Colonic mucosa (tissue), 4 donors: ENCODE measurements at regions not wholly inside any gene's neighbourhood (a gene's known extent, or its start where the extent isn't known, plus 50 kb on each side); places are given as distances from the start of the nearest gene placed in this dataset.

ENCODE experiments used
- DNase-seq: peaks from one replicate; pipeline ENCODE4 v3.0.0-alpha.2; 2020
- H3K27ac ChIP-seq: fragments of 200-600 bp; one replicate; pipeline ENCODE4 v1.8.0; 2021
- H3K27me3 ChIP-seq: fragments of 200-600 bp; one replicate; pipeline ENCODE4 v1.8.0; 2021
- H3K36me3 ChIP-seq: fragments of 200-600 bp; one replicate; pipeline ENCODE4 v1.8.0; 2021
- H3K4me1 ChIP-seq: fragments of 200-600 bp; one replicate; pipeline ENCODE4 v1.8.0; 2021; ENCODE audit warnings: mild to moderate bottlenecking
- H3K4me3 ChIP-seq: fragments of 200-600 bp; one replicate; pipeline ENCODE4 v1.8.0; 2021
- H3K9ac ChIP-seq, 2 donors: one replicate each; pipeline ENCODE4 v1.7.0; 2013; ENCODE audit warnings: control low read depth in 2 of 2, low read depth in 2 of 2, low read length in 2 of 2
- H3K9me3 ChIP-seq: fragments of 200-600 bp; one replicate; pipeline ENCODE4 v1.8.0; 2021
- CTCF ChIP-seq: fragments of 200-600 bp; IDR thresholded peaks from one replicate; pipeline ENCODE4 v1.8.0; 2022; ENCODE audit warnings: antibody characterized with exemption, mild to moderate bottlenecking
- intact Hi-C: fragments of 100-400 bp; cut with DNase I; formaldehyde crosslinking; loops from one replicate; pipeline ENCODE4 v1.14.1; 2022
- donor health status: healthy.
- donor health status: DM: no; HTN: no; CAD: no.
- donor health status: DM: no; HTN: no; CAD: no.

GRCh38 chr12:111193496-111193895, 175.4 kb downstream of the PHETA1 start:
- H3K27ac ChIP-seq: no peak overlapping the region
- no peaks in the 10 kb centered on the region for H3K36me3 ChIP-seq
- H3K4me3 ChIP-seq: no peak overlapping the region
- TF ChIP-seq CTCF: no peak
- H3K9me3 ChIP-seq: no peaks in the 10 kb centered on the region
- no peaks in the 10 kb centered on the region for H3K4me1 ChIP-seq
- no peak overlapping the region for H3K9ac ChIP-seq
- intact Hi-C loops: no loop called here
- H3K27me3 ChIP-seq: no peaks in the 10 kb centered on the region
- DNase-seq: no peak

- no peak overlapping the region for H3K9ac ChIP-seq
- intact Hi-C loops: no loop called here
- H3K27ac ChIP-seq: no peak overlapping the region
- no peaks in the 10 kb centered on the region for H3K9me3 ChIP-seq
- H3K27me3 ChIP-seq: no peaks in the 10 kb centered on the region
- H3K36me3 ChIP-seq: no peaks in the 10 kb centered on the region
- H3K4me3 ChIP-seq: no peak overlapping the region
- no peak for DNase-seq
- no peak for TF ChIP-seq CTCF
- no peaks in the 10 kb centered on the region for H3K4me1 ChIP-seq
Observed at GRCh38 chr12:111193067-111193466, 175.8 kb downstream of the PHETA1 start.

DNA sequence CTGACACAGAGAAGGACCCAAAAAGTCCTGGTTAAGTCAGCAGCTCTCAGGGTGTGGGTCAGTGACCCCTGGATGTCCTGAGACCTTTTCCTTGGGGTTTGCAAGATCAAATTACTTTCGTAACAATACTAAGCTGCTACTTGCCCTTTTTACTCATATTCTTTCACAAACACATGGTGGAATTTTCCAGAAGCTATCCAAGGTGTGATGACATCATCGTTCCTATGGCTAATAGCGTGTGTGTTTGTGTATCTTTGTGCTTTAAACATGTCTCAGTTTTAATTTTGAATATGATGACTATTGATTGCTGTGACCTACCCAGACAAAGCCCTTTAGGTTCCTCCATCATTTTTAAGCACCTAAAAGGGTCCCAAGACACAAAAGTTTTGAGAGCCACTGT, 176.2 kb downstream of the PHETA1 start:
- no peak overlapping the region for H3K9ac ChIP-seq
- TF ChIP-seq CTCF: no peak
- intact Hi-C loops: no loop called here
- H3K27ac ChIP-seq: no peak overlapping the region
- no peak for DNase-seq
- H3K27me3 ChIP-seq: no peaks in the 10 kb centered on the region
- H3K9me3 ChIP-seq: no peaks in the 10 kb centered on the region
- H3K4me3 ChIP-seq: no peak overlapping the region
- no peaks in the 10 kb centered on the region for H3K4me1 ChIP-seq
- no peaks in the 10 kb centered on the region for H3K36me3 ChIP-seq

DNA sequence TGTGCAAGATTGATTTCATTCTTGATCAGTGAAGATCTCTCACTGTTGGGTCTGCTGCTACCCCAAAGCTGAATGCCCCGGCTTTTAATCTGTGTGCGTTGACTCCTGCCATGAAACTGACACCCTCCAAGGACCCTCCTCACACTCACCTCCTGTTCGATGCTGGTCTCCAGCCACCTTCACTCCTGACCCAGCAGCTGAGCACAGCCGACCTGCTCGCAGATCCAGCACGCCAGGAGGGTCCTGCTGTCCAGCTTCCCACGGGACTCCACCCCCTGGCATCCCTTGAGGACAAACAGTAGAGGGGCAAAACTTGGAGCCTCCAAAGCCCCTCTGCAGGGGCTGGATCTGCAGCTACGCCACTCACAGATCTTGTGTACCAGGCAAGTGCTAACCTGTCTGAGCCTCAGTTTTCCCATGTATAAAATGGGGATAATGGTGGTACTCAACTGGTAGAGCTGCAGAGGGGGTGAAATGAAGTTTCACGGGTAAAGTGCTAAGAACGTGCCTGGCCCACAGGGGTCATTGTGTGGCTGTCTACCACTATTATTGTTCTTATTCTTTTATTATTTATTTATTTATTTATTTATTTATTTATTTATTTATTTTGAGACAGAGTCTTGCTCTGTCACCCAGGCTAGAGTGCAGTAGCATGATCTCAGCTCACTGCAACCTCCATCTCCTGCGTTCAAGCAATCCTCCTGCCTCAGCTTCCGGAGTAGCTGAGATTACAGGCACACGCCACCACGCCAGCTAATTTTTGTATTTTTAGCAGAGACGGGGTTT, 178.0 kb downstream of the PHETA1 start:
- Histone ChIP-seq H3K36me3 (no peaks in the 10 kb centered on the region), H3K4me3 (no peak overlapping the region), H3K4me1 (no peaks in the 10 kb centered on the region), H3K27me3 (no peaks in the 10 kb centered on the region), H3K27ac (no peak overlapping the region), H3K9ac (no peak overlapping the region), H3K9me3 (no peaks in the 10 kb centered on the region)
- DNase-seq: no peak
- intact Hi-C loops: no loop called here
- TF ChIP-seq CTCF: no peak

DNA sequence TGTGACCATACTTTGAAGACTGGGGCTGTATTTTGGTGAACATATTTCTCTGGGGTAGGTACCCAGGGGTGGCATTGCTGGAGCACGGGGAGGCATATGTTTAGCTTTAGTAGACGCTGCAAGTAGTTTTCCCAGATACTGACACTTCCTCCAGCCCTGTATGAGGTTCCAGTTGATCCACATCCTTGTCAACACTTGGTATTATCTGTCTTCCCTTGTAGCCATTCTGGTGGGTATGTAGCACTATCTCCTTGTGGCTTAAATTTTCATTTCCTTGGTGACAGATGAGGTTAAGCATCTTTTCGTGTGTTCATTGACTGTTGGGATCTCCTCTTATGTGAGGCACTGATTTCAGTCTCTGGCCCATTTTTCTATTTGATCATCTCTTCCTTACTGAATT, 179.1 kb downstream of the PHETA1 start:
- H3K27me3 ChIP-seq: no peaks in the 10 kb centered on the region
- no peak for DNase-seq
- no peaks in the 10 kb centered on the region for H3K4me1 ChIP-seq
- no peak overlapping the region for H3K27ac ChIP-seq
- H3K36me3 ChIP-seq: no peaks in the 10 kb centered on the region
- no peak overlapping the region for H3K4me3 ChIP-seq
- H3K9me3 ChIP-seq: no peaks in the 10 kb centered on the region
- no peak for TF ChIP-seq CTCF
- no peak overlapping the region for H3K9ac ChIP-seq
- intact Hi-C loops: no loop called here
